Endothelial cell of umbilical vein (primary cell): ENCODE measurements at regions not wholly inside any gene's neighbourhood (a gene's known extent, or its start where the extent isn't known, plus 50 kb on each side); places are given as distances from the start of the nearest gene placed in this dataset.

Experiments used
- BruUV-seq: library from RNA; stranded (reverse); fragments of 400-500 nt; replicated peaks from 2 replicates; lab custom pipeline; 2021; lab: Mats Ljungman, UMichigan
- CTCF ChIA-PET: fragments of 300-600, 350-600 bp; sonication (Branson Sonifier 250); formaldehyde crosslinking; loops from one replicate; lab custom pipeline; 2021; ENCODE audit warnings: antibody characterized with exemption, inconsistent platforms; lab: Charles Lee
- POLR2A ChIA-PET: fragments of 300-600, 350-600 bp; sonication (Branson Sonifier 250); formaldehyde crosslinking; loops from one replicate; lab custom pipeline; 2021; ENCODE audit warnings: antibody characterized with exemption, inconsistent platforms; lab: Charles Lee
- DNase-seq: peaks from one replicate; pipeline ENCODE4 v3.0.0-alpha.2; 2011; ENCODE audit warnings: low read depth, low spot score
- FAIRE-seq: peaks from 2 replicates; lab custom pipeline; 2011; peaks lifted over from hg19 to GRCh38; lab: Jason Lieb, UNC
- H2AFZ ChIP-seq: 2 replicates; pipeline ENCODE4 v1.6.0; 2012; ENCODE audit warnings: low read depth, low read length, control low read depth, inconsistent platforms
- H3K27ac ChIP-seq: 2 replicates; pipeline ENCODE4 v1.5.1; 2011; ENCODE audit warnings: low read depth, mild to moderate bottlenecking, control low read depth, low read length, moderate library complexity; ENCODE audit not compliant: insufficient read depth
- H3K27me3 ChIP-seq, 2 experiments: 2 replicates each; pipeline versions ENCODE4 v1.6.0 to v1.6.1; 2011; ENCODE audit warnings: low read length in 2 of 2, mixed read lengths in 1 of 2; ENCODE audit not compliant: control insufficient read depth in 2 of 2, insufficient read depth in 2 of 2
- H3K36me3 ChIP-seq, 2 experiments: 2 replicates in 1 of 2; 3 replicates in 1 of 2; pipeline ENCODE4 v1.5.1; 2011; ENCODE audit warnings: low read length in 2 of 2, mild to moderate bottlenecking in 1 of 2, moderate library complexity in 1 of 2; ENCODE audit not compliant: control insufficient read depth in 2 of 2, insufficient read depth in 2 of 2; ENCODE audit errors: extremely low read depth in 1 of 2
- H3K4me1 ChIP-seq: 3 replicates; pipeline ENCODE4 v1.5.1; 2011; ENCODE audit warnings: mild to moderate bottlenecking, low read length; ENCODE audit not compliant: control insufficient read depth, insufficient read depth; ENCODE audit errors: extremely low read depth
- H3K4me2 ChIP-seq: 2 replicates; pipeline ENCODE4 v1.6.1; 2011; ENCODE audit warnings: low read length, control low read depth, mixed read lengths; ENCODE audit not compliant: insufficient read depth
- H3K4me3 ChIP-seq, 3 experiments: fragments of 200-600 bp in 1 of 3; sonication (generic), shearing (Covaris generic) in 1 of 3; replicated peaks in 1 of 3; 2 replicates each; pipeline ENCODE4 v1.5.1; 2011 to 2016; ENCODE audit warnings: control low read depth in 3 of 3, low read length in 3 of 3, mild to moderate bottlenecking in 2 of 3, inconsistent platforms in 1 of 3, low read depth in 1 of 3, moderate library complexity in 1 of 3; ENCODE audit not compliant: insufficient read depth in 1 of 3
- H3K79me2 ChIP-seq: 2 replicates; pipeline ENCODE4 v1.6.0; 2012; ENCODE audit warnings: low read length, inconsistent platforms; ENCODE audit not compliant: control insufficient read depth, insufficient read depth
- H3K9ac ChIP-seq: replicated peaks from 2 replicates; pipeline ENCODE3; 2011; ENCODE audit warnings: low read length, control low read depth; ENCODE audit not compliant: insufficient read depth; ENCODE audit errors: extremely low read depth
- H3K9me1 ChIP-seq: replicated peaks from 3 replicates; pipeline ENCODE4 v1.6.0; 2011; ENCODE audit warnings: mild to moderate bottlenecking, low read length; ENCODE audit not compliant: control insufficient read depth, insufficient read depth; ENCODE audit errors: extremely low read depth
- H3K9me3 ChIP-seq: replicated peaks from 2 replicates; pipeline ENCODE4 v1.5.1; 2012; ENCODE audit warnings: low read length, inconsistent platforms; ENCODE audit not compliant: control insufficient read depth, insufficient read depth
- H4K20me1 ChIP-seq: replicated peaks from 2 replicates; pipeline ENCODE3; 2011; ENCODE audit warnings: mild to moderate bottlenecking, low read length; ENCODE audit not compliant: control insufficient read depth, insufficient read depth; ENCODE audit errors: extremely low read depth
- CTCF ChIP-seq, 2 donors: IDR thresholded peaks; 1 replicate in 1 of 2; 2 replicates in 1 of 2; pipeline ENCODE4 v1.5.1; 2011; ENCODE audit warnings: low read length in 2 of 2, mild to moderate bottlenecking in 2 of 2, moderate library complexity in 2 of 2, control low read depth in 1 of 2, inconsistent platforms in 1 of 2, low read depth in 1 of 2; ENCODE audit not compliant: insufficient read depth in 1 of 2; ENCODE audit errors: extremely low read depth in 1 of 2
- EZH2 ChIP-seq: IDR thresholded peaks from 2 replicates; pipeline ENCODE4 v1.6.1; 2012; ENCODE audit warnings: borderline replicate concordance, low read depth, mild to moderate bottlenecking, moderate library complexity, low read length, inconsistent platforms; ENCODE audit not compliant: severe bottlenecking
- FOS ChIP-seq: IDR thresholded peaks from 2 replicates; pipeline ENCODE4 v1.6.1; 2011; ENCODE audit warnings: mild to moderate bottlenecking, low read length, moderate library complexity, borderline replicate concordance; ENCODE audit not compliant: insufficient read depth
- GATA2 ChIP-seq: IDR thresholded peaks from 2 replicates; pipeline ENCODE4 v1.7.0; 2011; ENCODE audit warnings: low read depth, mild to moderate bottlenecking, moderate library complexity, mixed read lengths, low read length; ENCODE audit not compliant: insufficient read length, insufficient read depth
- JUN ChIP-seq: IDR thresholded peaks from 2 replicates; pipeline ENCODE4 v1.6.1; 2011; ENCODE audit warnings: borderline replicate concordance, low read depth; ENCODE audit not compliant: insufficient read length, insufficient read depth
- MAX ChIP-seq: IDR thresholded peaks from 2 replicates; pipeline ENCODE4 v1.6.1; 2011; ENCODE audit not compliant: insufficient read depth, insufficient read length
- MYC ChIP-seq: IDR thresholded peaks from one replicate; pipeline ENCODE4 v1.6.1; 2011; ENCODE audit warnings: mild to moderate bottlenecking, low read depth, low read length
- POLR2A ChIP-seq: IDR thresholded peaks from 2 replicates; pipeline ENCODE4 v1.6.1; 2012; ENCODE audit warnings: low read depth, mild to moderate bottlenecking, control low read depth, low read length
- POLR2AphosphoS5 ChIP-seq: IDR thresholded peaks from 2 replicates; pipeline ENCODE4 v1.6.1; 2012; ENCODE audit warnings: low read depth, mild to moderate bottlenecking, control low read depth, low read length, moderate library complexity; ENCODE audit not compliant: insufficient read depth
- dilution Hi-C: fragments of 300-500 bp; cut with MboI; formaldehyde crosslinking; loops from one replicate; pipeline ENCODE4 v1.15.0; 2019; ENCODE audit warnings: low sequenced_read_pairs; ENCODE audit not compliant: extremely low pct_ligation_motif_present
- intact Hi-C: fragments of 100-400 bp; cut with micrococcal nuclease; formaldehyde crosslinking; loops from one replicate; pipeline ENCODE4 v1.10.0; 2022

GRCh38 chr1:70826428-70826827 lies 221.2 kb downstream of the PTGER3 start:
- CTCF ChIA-PET: no interaction called here
- Histone ChIP-seq H3K4me1 (no peaks in the 10 kb centered on the region), H3K36me3 (no peaks in the 10 kb centered on the region), H3K9me3 (no peaks in the 10 kb centered on the region), H3K9me1 (no peaks in the 10 kb centered on the region), H3K79me2 (no peaks in the 10 kb centered on the region), H3K4me2 (no peak overlapping the region), H2AFZ (no peak overlapping the region), H3K27ac (no peak overlapping the region), H3K27me3 (no peaks in the 10 kb centered on the region), H3K9ac (no peak overlapping the region), H4K20me1 (no peaks in the 10 kb centered on the region), H3K4me3 (no peak overlapping the region)
- no peak for TF ChIP-seq POLR2A
- TF ChIP-seq CTCF (IDR thresholded peaks at IDR 0.05; ENCODE audit: extremely low read depth in 1 of 2, insufficient read depth in 1 of 2, low read depth in 1 of 2, low read length in 2 of 2): no peak
- no peak for TF ChIP-seq EZH2
- no peak for TF ChIP-seq POLR2AphosphoS5
- no peak for TF ChIP-seq GATA2
- TF ChIP-seq MAX: no peak
- TF ChIP-seq JUN: no peak
- TF ChIP-seq MYC: no peak
- TF ChIP-seq FOS: no peak
- no peak for DNase-seq
- BruUV-seq: no TSS peak
- FAIRE-seq: no peak
- intact Hi-C loops: no loop called here
- dilution Hi-C loops: no loop called here
- POLR2A ChIA-PET: no interaction called here
